CD14-positive monocyte (primary cell): ENCODE measurements at regions not wholly inside any gene's neighbourhood (a gene's known extent, or its start where the extent isn't known, plus 50 kb on each side); places are given as distances from the start of the nearest gene placed in this dataset.

Source experiments
- DNase-seq, 3 donors: peaks; one replicate each; pipeline ENCODE4 v3.0.0-alpha.2; 2011 to 2022
- H2AFZ ChIP-seq: 2 replicates; pipeline ENCODE4 v1.6.0; 2012; ENCODE audit warnings: mild to moderate bottlenecking, low read depth, low read length, inconsistent platforms; ENCODE audit not compliant: insufficient read depth, poor library complexity, severe bottlenecking
- H3K27ac ChIP-seq, 2 donors: 1 replicate in 1 of 2; 2 replicates in 1 of 2; pipeline ENCODE4 v1.5.1; 2012 to 2013; ENCODE audit warnings: low read length in 2 of 2, control low read depth in 1 of 2, inconsistent platforms in 1 of 2, low read depth in 1 of 2, mild to moderate bottlenecking in 1 of 2
- H3K27me3 ChIP-seq, 2 donors: one replicate each; pipeline versions ENCODE4 v1.6.0 to v1.6.1; 2011 to 2013; ENCODE audit warnings: low read length in 2 of 2; ENCODE audit not compliant: control insufficient read depth in 2 of 2, insufficient read depth in 2 of 2
- H3K36me3 ChIP-seq, 2 donors: replicated peaks in 1 of 2; 1 replicate in 1 of 2; 2 replicates in 1 of 2; pipeline versions ENCODE4 v1.5.1 to v1.6.1; 2012 to 2013; ENCODE audit warnings: low read length in 2 of 2, control low read depth in 1 of 2, inconsistent platforms in 1 of 2, mild to moderate bottlenecking in 1 of 2; ENCODE audit not compliant: insufficient read depth in 2 of 2, control insufficient read depth in 1 of 2
- H3K4me1 ChIP-seq, 2 donors: 1 replicate in 1 of 2; 2 replicates in 1 of 2; pipeline versions ENCODE4 v1.5.1 to v1.6.1; 2012 to 2013; ENCODE audit warnings: low read length in 2 of 2, control low read depth in 1 of 2, inconsistent platforms in 1 of 2, mild to moderate bottlenecking in 1 of 2, moderate library complexity in 1 of 2; ENCODE audit not compliant: insufficient read depth in 2 of 2, control insufficient read depth in 1 of 2
- H3K4me2 ChIP-seq: replicated peaks from 2 replicates; pipeline ENCODE3; 2012; ENCODE audit warnings: low read length, moderate library complexity, mild to moderate bottlenecking; ENCODE audit not compliant: poor library complexity, severe bottlenecking; ENCODE audit errors: extremely low read depth
- H3K4me3 ChIP-seq, 3 experiments: fragments of 200-600 bp in 1 of 3; sonication (generic) in 1 of 3; replicated peaks in 1 of 3; 1 replicate in 2 of 3; 2 replicates in 1 of 3; pipeline ENCODE4 v1.5.1; 2011 to 2013; ENCODE audit warnings: low read length in 3 of 3, mild to moderate bottlenecking in 3 of 3, control low read depth in 2 of 3, low read depth in 2 of 3, inconsistent platforms in 1 of 3, moderate library complexity in 1 of 3
- H3K79me2 ChIP-seq: 2 replicates; pipeline ENCODE4 v1.6.0; 2012; ENCODE audit warnings: mild to moderate bottlenecking, control low read depth, inconsistent platforms, low read length, moderate library complexity; ENCODE audit not compliant: insufficient read depth
- H3K9ac ChIP-seq: 2 replicates; pipeline ENCODE4 v1.6.0; 2017; ENCODE audit warnings: low read length, mild to moderate bottlenecking; ENCODE audit not compliant: insufficient read depth, poor library complexity, severe bottlenecking
- H3K9me3 ChIP-seq, 2 donors: replicated peaks in 1 of 2; 1 replicate in 1 of 2; 2 replicates in 1 of 2; pipeline versions ENCODE4 v1.5.1 to v1.6.1; 2012 to 2013; ENCODE audit warnings: low read length in 2 of 2, control low read depth in 1 of 2; ENCODE audit not compliant: control insufficient read depth in 1 of 2, insufficient read depth in 1 of 2
- H4K20me1 ChIP-seq: 2 replicates; pipeline ENCODE4 v1.6.0; 2012; ENCODE audit warnings: mild to moderate bottlenecking, low read length, control low read depth, moderate library complexity; ENCODE audit not compliant: insufficient read depth
- H3K27ac Mint-ChIP-seq, 7 donors: one replicate each; pipeline ENCODE4 v1.8.0; 2020; ENCODE audit warnings: mild to moderate bottlenecking in 7 of 7, mixed read lengths in 7 of 7, moderate library complexity in 6 of 7, inconsistent platforms in 2 of 7
- H3K27me3 Mint-ChIP-seq, 3 donors: one replicate each; pipeline ENCODE4 v1.8.0; 2021 to 2022; ENCODE audit warnings: low read depth in 3 of 3, mild to moderate bottlenecking in 3 of 3, mixed read lengths in 3 of 3, moderate library complexity in 3 of 3, inconsistent platforms in 1 of 3
- H3K36me3 Mint-ChIP-seq, 2 donors: one replicate each; pipeline ENCODE4 v1.8.0; 2020; ENCODE audit warnings: mixed read lengths in 2 of 2, inconsistent platforms in 1 of 2, mild to moderate bottlenecking in 1 of 2
- H3K4me1 Mint-ChIP-seq: one replicate; pipeline ENCODE4 v1.8.0; 2020; ENCODE audit warnings: mild to moderate bottlenecking, mixed read lengths
- H3K4me3 Mint-ChIP-seq, 2 donors: one replicate each; pipeline ENCODE4 v1.8.0; 2020; ENCODE audit warnings: mild to moderate bottlenecking in 2 of 2, mixed read lengths in 2 of 2, moderate library complexity in 1 of 2
- H3K9me3 Mint-ChIP-seq, 7 donors: one replicate each; pipeline ENCODE4 v1.8.0; 2020 to 2022; ENCODE audit warnings: mixed read lengths in 7 of 7, mild to moderate bottlenecking in 6 of 7, moderate library complexity in 6 of 7, inconsistent platforms in 2 of 7
- WGBS: methylation state at CpG from one replicate; pipeline ENCODE4 v1.1.5; 2013; ENCODE audit warnings: missing lambda C conversion rate; ENCODE audit not compliant: insufficient coverage; 5-methylcytosine and 5-hydroxymethylcytosine counted together
- intact Hi-C, 2 donors: fragments of 100-400 bp; cut with micrococcal nuclease; formaldehyde crosslinking; loops; one replicate each; pipeline versions ENCODE4 v1.15.0 to v1.15.1; 2023
- TF ChIP-seq, protein P1 (sequence below): fragments of 200-600 bp; IDR thresholded peaks from one replicate; pipeline ENCODE4 v1.8.0; 2022; ENCODE audit warnings: antibody characterized with exemption, mild to moderate bottlenecking

DNA sequence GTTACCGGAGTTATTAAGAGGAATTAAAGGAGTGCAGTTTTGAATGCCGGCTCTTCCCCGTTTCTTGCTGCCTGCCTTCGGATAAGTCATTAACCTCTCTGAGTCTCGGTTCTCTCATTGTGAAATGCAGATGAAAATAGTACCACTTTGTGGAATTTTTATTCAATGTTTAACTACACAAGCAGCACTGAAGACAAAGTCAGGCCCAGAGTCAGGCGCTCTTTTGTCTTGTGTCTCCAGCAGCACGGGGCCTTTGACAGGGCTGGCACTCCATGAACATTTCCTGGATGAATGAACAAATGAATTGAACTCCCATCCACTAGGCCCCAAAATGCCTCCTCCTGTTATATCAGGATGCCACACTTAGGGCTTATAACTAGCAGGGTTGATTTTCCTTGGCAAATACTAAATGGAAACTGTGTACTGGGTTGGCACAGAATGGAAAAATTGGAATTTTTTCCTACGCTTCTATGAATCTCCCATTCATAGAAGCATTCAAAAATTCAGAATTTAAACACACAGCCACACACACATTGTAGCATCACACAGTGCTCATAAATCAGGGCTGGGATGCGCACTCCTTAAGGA lies 332.8 kb downstream of the MLLT3 start:
- Mint-ChIP-seq H3K4me1 (no peaks in the 10 kb centered on the region), H3K27ac (no peak overlapping the region)

DNA sequence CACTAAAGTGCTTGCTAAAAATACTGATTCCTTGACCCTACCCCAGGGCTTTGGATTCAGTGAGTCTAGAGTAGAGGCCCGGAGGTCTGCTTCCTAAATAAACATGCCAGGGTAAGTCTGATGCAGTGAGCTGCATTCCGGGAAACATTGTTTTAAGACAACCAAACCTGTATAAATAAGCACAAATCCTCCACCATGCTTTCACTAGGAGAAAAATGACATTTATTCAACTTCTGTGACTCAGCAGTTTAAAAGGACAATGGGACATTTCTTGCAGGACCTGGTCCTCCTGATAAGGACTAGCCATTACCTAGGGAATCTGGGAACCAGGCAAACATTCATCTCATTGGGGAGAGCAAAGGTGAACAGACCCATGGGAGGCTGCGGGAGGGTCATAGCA lies 335.3 kb downstream of the MLLT3 start:
- Mint-ChIP-seq H3K27me3 (no peaks in the 10 kb centered on the region), H3K4me3 (no peak overlapping the region), H3K9me3 (peaks cover 0 to 12% (median 3%) of the 10 kb centered on the region in 7 donors), H3K27ac (no peak overlapping the region), H3K36me3 (no peaks in the 10 kb centered on the region), H3K4me1 (no peaks in the 10 kb centered on the region)
- H3K4me1 ChIP-seq: no peaks in the 10 kb centered on the region
- H4K20me1 ChIP-seq: no peaks in the 10 kb centered on the region
- no CpG with 5 or more reads among the region's 3 CpGs for WGBS
- H3K4me2 ChIP-seq: no peak overlapping the region
- H3K36me3 ChIP-seq: no peaks in the 10 kb centered on the region
- no peaks in the 10 kb centered on the region for H3K9me3 ChIP-seq
- no peak overlapping the region for H2AFZ ChIP-seq
- TF ChIP-seq, protein P1, sequence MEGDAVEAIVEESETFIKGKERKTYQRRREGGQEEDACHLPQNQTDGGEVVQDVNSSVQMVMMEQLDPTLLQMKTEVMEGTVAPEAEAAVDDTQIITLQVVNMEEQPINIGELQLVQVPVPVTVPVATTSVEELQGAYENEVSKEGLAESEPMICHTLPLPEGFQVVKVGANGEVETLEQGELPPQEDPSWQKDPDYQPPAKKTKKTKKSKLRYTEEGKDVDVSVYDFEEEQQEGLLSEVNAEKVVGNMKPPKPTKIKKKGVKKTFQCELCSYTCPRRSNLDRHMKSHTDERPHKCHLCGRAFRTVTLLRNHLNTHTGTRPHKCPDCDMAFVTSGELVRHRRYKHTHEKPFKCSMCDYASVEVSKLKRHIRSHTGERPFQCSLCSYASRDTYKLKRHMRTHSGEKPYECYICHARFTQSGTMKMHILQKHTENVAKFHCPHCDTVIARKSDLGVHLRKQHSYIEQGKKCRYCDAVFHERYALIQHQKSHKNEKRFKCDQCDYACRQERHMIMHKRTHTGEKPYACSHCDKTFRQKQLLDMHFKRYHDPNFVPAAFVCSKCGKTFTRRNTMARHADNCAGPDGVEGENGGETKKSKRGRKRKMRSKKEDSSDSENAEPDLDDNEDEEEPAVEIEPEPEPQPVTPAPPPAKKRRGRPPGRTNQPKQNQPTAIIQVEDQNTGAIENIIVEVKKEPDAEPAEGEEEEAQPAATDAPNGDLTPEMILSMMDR: no peak
- no peak overlapping the region for H3K4me3 ChIP-seq
- no peak for DNase-seq
- no peaks in the 10 kb centered on the region for H3K79me2 ChIP-seq
- no peak overlapping the region for H3K27ac ChIP-seq
- intact Hi-C loops: no loop called here
- no peaks in the 10 kb centered on the region for H3K27me3 ChIP-seq
- H3K9ac ChIP-seq: no peak overlapping the region

More for the DNA sequence above, 332.8 kb downstream of the MLLT3 start:
- Histone ChIP-seq H3K27ac (no peak overlapping the region), H2AFZ (no peak overlapping the region), H3K9me3 (no peaks in the 10 kb centered on the region), H4K20me1 (no peaks in the 10 kb centered on the region), H3K36me3 (no peaks in the 10 kb centered on the region), H3K9ac (no peak overlapping the region), H3K4me1 (no peaks in the 10 kb centered on the region), H3K4me3 (no peak overlapping the region), H3K79me2 (no peaks in the 10 kb centered on the region), H3K27me3 (no peaks in the 10 kb centered on the region), H3K4me2 (no peak overlapping the region)
- DNase-seq: no peak
- Mint-ChIP-seq H3K9me3 (peaks cover 0 to 13% (median 4%) of the 10 kb centered on the region in 7 donors), H3K36me3 (no peaks in the 10 kb centered on the region), H3K27me3 (no peaks in the 10 kb centered on the region), H3K4me3 (no peak overlapping the region)
- 98% methylated on average over 6 of the region's 9 CpGs for WGBS
- intact Hi-C loops: no loop called here
- TF ChIP-seq, protein P1: no peak
